ENCODE measurements at regions not wholly inside any gene's neighbourhood (a gene's known extent, or its start where the extent isn't known, plus 50 kb on each side); places are given as distances from the start of the nearest gene placed in this dataset.
A peak's percentile ranks its signal among the peaks of the same experiment; 100 is the strongest.

DNA sequence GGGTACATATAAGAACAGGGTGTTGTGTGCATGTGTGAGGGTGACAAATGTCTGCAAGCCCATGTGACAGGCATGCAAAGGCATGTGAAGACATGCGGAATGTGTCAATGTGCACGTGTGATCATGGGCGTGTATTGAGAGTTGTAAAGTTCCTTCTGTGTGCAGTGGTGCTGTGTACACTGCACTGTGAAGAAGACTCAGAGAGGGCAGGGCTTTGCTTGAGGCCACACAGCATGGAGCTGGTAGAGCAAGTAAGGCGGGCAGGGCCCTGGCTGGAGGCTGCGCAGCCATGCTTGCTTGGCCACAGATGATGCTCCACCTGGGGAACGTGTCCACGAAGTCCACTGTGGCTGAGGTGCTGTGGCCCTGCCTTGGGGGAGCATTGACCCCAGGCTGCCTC is 66.8 kb downstream of the PTPRS start:
- peaks cover 0 to 3% of the 10 kb centered on the region in 2 donors for H3K36me3 ChIP-seq
- DNase-seq (ENCODE audit: low spot score): no peak
- no peaks in the 10 kb centered on the region for H3K9me3 ChIP-seq
- H3K4me1 ChIP-seq (replicated peaks): peaks cover 5% of the 10 kb centered on the region
- no peak overlapping the region for H3K27ac ChIP-seq
- H3K4me3 ChIP-seq: no peak overlapping the region
- WGBS: 85% methylated on average over 7 of the region's 7 CpGs
- no peaks in the 10 kb centered on the region for H3K27me3 ChIP-seq (replicated peaks; ENCODE audit: insufficient read depth)
- TF ChIP-seq POLR2AphosphoS5 (IDR thresholded peaks at IDR 0.05): no peak
- no peak for TF ChIP-seq CTCF (IDR thresholded peaks at IDR 0.05)
- TF ChIP-seq POLR2A (IDR thresholded peaks at IDR 0.05): no peak
- intact Hi-C loops (cut with DNase I): no loop called here

DNA sequence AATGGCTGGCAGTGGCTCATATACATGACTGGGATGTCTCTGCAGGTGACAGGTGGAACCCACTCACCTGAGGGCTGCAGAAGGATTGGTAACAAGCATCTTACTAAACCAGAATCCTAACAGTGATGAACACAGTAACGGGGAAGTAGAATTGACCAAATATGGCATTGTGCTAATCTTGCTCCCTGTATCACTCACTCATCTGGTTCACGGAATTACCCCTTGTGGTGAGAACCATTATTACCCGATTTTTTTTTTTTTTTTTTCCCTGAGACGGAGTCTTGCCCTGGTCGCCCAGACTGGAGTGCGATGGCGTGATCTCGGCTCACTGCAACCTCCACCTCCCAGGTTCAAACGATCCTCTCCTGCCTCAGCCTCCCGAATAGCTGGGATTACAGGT is 69.5 kb downstream of the PTPRS start:
- Histone ChIP-seq H3K4me3 (no peak overlapping the region), H3K36me3 (peaks cover 0 to 3% of the 10 kb centered on the region in 2 donors), H3K4me1 (replicated peaks) (peaks cover 5% of the 10 kb centered on the region), H3K27ac (no peak overlapping the region), H3K9me3 (no peaks in the 10 kb centered on the region), H3K27me3 (replicated peaks; ENCODE audit: insufficient read depth) (no peaks in the 10 kb centered on the region)
- no peak for TF ChIP-seq CTCF (IDR thresholded peaks at IDR 0.05)
- TF ChIP-seq POLR2AphosphoS5 (IDR thresholded peaks at IDR 0.05): no peak
- no peak for TF ChIP-seq POLR2A (IDR thresholded peaks at IDR 0.05)
- 79% methylated on average over 10 of the region's 10 CpGs for WGBS
- intact Hi-C loops (cut with DNase I): no loop called here
- DNase-seq (ENCODE audit: low spot score): no peak

GRCh38 chr19:5269926-5270325 is 70.7 kb downstream of the PTPRS start:
- H3K9me3 ChIP-seq: no peaks in the 10 kb centered on the region
- H3K4me3 ChIP-seq: no peak overlapping the region
- H3K27me3 ChIP-seq (replicated peaks; ENCODE audit: insufficient read depth): no peaks in the 10 kb centered on the region
- TF ChIP-seq POLR2A (IDR thresholded peaks at IDR 0.05): no peak
- H3K4me1 ChIP-seq (replicated peaks): peaks cover 5% of the 10 kb centered on the region
- H3K36me3 ChIP-seq: peaks cover 0 to 3% of the 10 kb centered on the region in 2 donors
- DNase-seq (ENCODE audit: low spot score): no peak
- intact Hi-C loops (cut with DNase I): no loop called here
- 75% methylated on average over 9 of the region's 9 CpGs for WGBS
- peak overlapping the region in 1 of 2 donors; percentile 77 for H3K27ac ChIP-seq

GRCh38 chr19:5269279-5269678 is 71.3 kb downstream of the PTPRS start:
- Histone ChIP-seq H3K9me3 (no peaks in the 10 kb centered on the region), H3K4me3 (no peak overlapping the region), H3K4me1 (replicated peaks) (peaks cover 5% of the 10 kb centered on the region), H3K27me3 (replicated peaks; ENCODE audit: insufficient read depth) (no peaks in the 10 kb centered on the region), H3K27ac (peak overlapping the region; percentile 54 to 77), H3K36me3 (peaks cover 0 to 3% of the 10 kb centered on the region in 2 donors)
- peak; percentile 33 for DNase-seq (ENCODE audit: low spot score)
- 48% methylated on average over 17 of the region's 17 CpGs for WGBS
- intact Hi-C loops (cut with DNase I): no loop called here
- TF ChIP-seq POLR2A (IDR thresholded peaks at IDR 0.05) (no peak), CTCF (IDR thresholded peaks at IDR 0.05) (no peak), POLR2AphosphoS5 (IDR thresholded peaks at IDR 0.05) (peak; percentile 42)

- WGBS: 79% methylated on average over 13 of the region's 13 CpGs
- Histone ChIP-seq H3K36me3 (peaks cover 0 to 3% of the 10 kb centered on the region in 2 donors), H3K27me3 (replicated peaks; ENCODE audit: insufficient read depth) (no peaks in the 10 kb centered on the region)
Measured at GRCh38 chr19:5268801-5269200, 71.8 kb downstream of the PTPRS start.

More at GRCh38 chr19:5268801-5269200, 71.8 kb downstream of the PTPRS start:
- DNase-seq (ENCODE audit: low spot score): no peak
- TF ChIP-seq POLR2AphosphoS5 (IDR thresholded peaks at IDR 0.05) (no peak), POLR2A (IDR thresholded peaks at IDR 0.05) (no peak), CTCF (IDR thresholded peaks at IDR 0.05) (no peak)
- Histone ChIP-seq H3K4me1 (replicated peaks) (peaks cover 5% of the 10 kb centered on the region), H3K9me3 (no peaks in the 10 kb centered on the region), H3K4me3 (no peak overlapping the region), H3K27ac (peak overlapping the region; percentile 54 to 77)
- intact Hi-C loops (cut with DNase I): no loop called here
